Neural cell (in vitro differentiated cells): ENCODE measurements at regions not wholly inside any gene's neighbourhood (a gene's known extent, or its start where the extent isn't known, plus 50 kb on each side); places are given as distances from the start of the nearest gene placed in this dataset.

Experiments used
- H2AFZ ChIP-seq: fragments of 200-600, 300-800 bp; sonication (generic), shearing (Covaris generic); 2 replicates; pipeline ENCODE4 v1.6.0; 2014; ENCODE audit warnings: low read depth, mild to moderate bottlenecking, antibody characterized with exemption, low read length, moderate library complexity
- H3F3A ChIP-seq: fragments of 200-600 bp; shearing (Covaris generic); 2 replicates; pipeline ENCODE4 v1.6.1; 2016; ENCODE audit warnings: mild to moderate bottlenecking, moderate library complexity, mixed read lengths, antibody characterized with exemption, low read length; ENCODE audit not compliant: insufficient read depth, poor library complexity, severe bottlenecking
- H3K27ac ChIP-seq: fragments of 200-600, 300-800 bp; sonication (generic), shearing (Covaris generic); 2 replicates; pipeline ENCODE4 v1.5.1; 2014; ENCODE audit warnings: mild to moderate bottlenecking, low read length, moderate library complexity
- H3K27me3 ChIP-seq: fragments of 300-800, 200-600 bp; sonication (generic), shearing (Covaris generic); 2 replicates; pipeline ENCODE4 v1.6.0; 2014; ENCODE audit warnings: mild to moderate bottlenecking, low read depth, low read length, moderate library complexity; ENCODE audit not compliant: insufficient read depth
- H3K36me3 ChIP-seq: fragments of 300-800, 200-600 bp; sonication (generic), shearing (Covaris generic); 2 replicates; pipeline ENCODE4 v1.5.1; 2014; ENCODE audit warnings: mild to moderate bottlenecking, antibody characterized with exemption, low read length, moderate library complexity; ENCODE audit not compliant: insufficient read depth
- H3K4me2 ChIP-seq: fragments of 300-800, 200-600 bp; sonication (generic), shearing (Covaris generic); 2 replicates; pipeline ENCODE4 v1.6.0; 2014; ENCODE audit warnings: mild to moderate bottlenecking, low read length
- H3K4me3 ChIP-seq: fragments of 300-800, 200-600 bp; sonication (generic), shearing (Covaris generic); 2 replicates; pipeline ENCODE4 v1.5.1; 2014; ENCODE audit warnings: mild to moderate bottlenecking, low read length, moderate library complexity
- H3K79me2 ChIP-seq: fragments of 200-600 bp; shearing (Covaris generic); replicated peaks from 2 replicates; pipeline ENCODE4 v1.6.0; 2014; ENCODE audit warnings: mild to moderate bottlenecking, low read length, moderate library complexity; ENCODE audit not compliant: insufficient read depth
- H3K9ac ChIP-seq: fragments of 300-800, 200-600 bp; sonication (generic), shearing (Covaris generic); 2 replicates; pipeline ENCODE4 v1.6.1; 2016; ENCODE audit warnings: mild to moderate bottlenecking, low read length, mixed read lengths
- H3K9me2 ChIP-seq: fragments of 200-600 bp; shearing (Covaris generic); 2 replicates; pipeline ENCODE4 v1.6.1; 2016; ENCODE audit warnings: mild to moderate bottlenecking, low read length, mixed read lengths; ENCODE audit not compliant: insufficient read depth
- H3K9me3 ChIP-seq: fragments of 200-600, 300-800 bp; sonication (generic), shearing (Covaris generic); 2 replicates; pipeline ENCODE4 v1.6.1; 2016; ENCODE audit warnings: mild to moderate bottlenecking, mixed run types, low read length, moderate library complexity, mixed read lengths
- H4K20me1 ChIP-seq: fragments of 200-600 bp; shearing (Covaris generic); 2 replicates; pipeline ENCODE4 v1.6.1; 2016; ENCODE audit warnings: mild to moderate bottlenecking, mixed run types; ENCODE audit not compliant: insufficient read depth
- CTCF ChIP-seq: fragments of 450-650 bp; IDR thresholded peaks from 2 replicates; pipeline ENCODE4 v1.5.1; 2014; ENCODE audit warnings: antibody characterized with exemption, mild to moderate bottlenecking, moderate library complexity; ENCODE audit not compliant: poor library complexity, severe bottlenecking
- EP300 ChIP-seq: fragments of 450-650 bp; conservative IDR thresholded peaks from 2 replicates; pipeline ENCODE4 v1.6.1; 2014; ENCODE audit warnings: antibody characterized with exemption, mild to moderate bottlenecking, moderate library complexity; ENCODE audit not compliant: poor library complexity, severe bottlenecking
- EZH2 ChIP-seq: fragments of 200-600, 300-800 bp; shearing (Covaris generic), sonication (generic); IDR thresholded peaks from 2 replicates; pipeline ENCODE4 v1.6.1; 2014; ENCODE audit warnings: antibody characterized with exemption, low read length, borderline replicate concordance, mild to moderate bottlenecking; ENCODE audit not compliant: insufficient read depth, poor library complexity, severe bottlenecking
- MXI1 ChIP-seq: fragments of 450-650 bp; conservative IDR thresholded peaks from 2 replicates; pipeline ENCODE4 v1.6.1; 2014; ENCODE audit warnings: antibody characterized with exemption, mild to moderate bottlenecking; ENCODE audit not compliant: poor library complexity, severe bottlenecking
- POLR2AphosphoS5 ChIP-seq: IDR thresholded peaks from 2 replicates; pipeline ENCODE4 v1.6.1; 2012
- RAD21 ChIP-seq: fragments of 450-650 bp; conservative IDR thresholded peaks from 2 replicates; pipeline ENCODE4 v1.6.1; 2014; ENCODE audit warnings: antibody characterized with exemption, mild to moderate bottlenecking, moderate library complexity
- SMC3 ChIP-seq: fragments of 450-650 bp; conservative IDR thresholded peaks from 2 replicates; pipeline ENCODE4 v1.6.1; 2014; ENCODE audit warnings: antibody characterized with exemption, mild to moderate bottlenecking, moderate library complexity; ENCODE audit not compliant: poor library complexity
- TAF1 ChIP-seq: IDR thresholded peaks from 2 replicates; pipeline ENCODE4 v1.6.1; 2012; ENCODE audit warnings: low read depth
- TF ChIP-seq, protein P1 (sequence below): IDR thresholded peaks from 2 replicates; pipeline ENCODE4 v1.6.1; 2012; ENCODE audit warnings: borderline replicate concordance

DNA sequence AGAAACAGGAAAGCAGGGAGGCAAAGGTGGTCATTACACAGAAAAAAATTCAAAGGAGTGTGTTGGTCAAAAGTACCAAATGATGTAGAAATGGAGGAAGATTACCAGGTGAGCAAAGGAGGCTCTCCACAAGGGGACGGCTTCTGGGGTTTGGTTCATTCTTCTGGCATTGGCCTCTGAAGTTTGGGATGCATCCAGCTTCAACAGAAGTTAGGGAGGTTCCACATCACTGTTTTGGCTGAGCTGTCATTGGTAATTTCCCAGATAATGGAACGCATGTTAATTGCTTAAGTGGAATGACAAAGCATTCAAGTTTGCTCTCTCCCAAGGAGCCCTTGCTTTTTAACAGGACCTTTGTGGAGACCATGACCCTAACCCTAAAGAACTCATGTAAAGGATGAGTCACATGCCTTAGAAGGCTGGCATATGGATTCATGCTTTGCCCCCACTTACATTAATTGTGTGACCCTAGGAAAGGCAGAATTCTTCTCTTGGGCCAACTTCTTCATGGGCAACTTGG, 398.6 kb downstream of the GPAM start:
- Histone ChIP-seq H3K27ac (no peak overlapping the region), H4K20me1 (no peaks in the 10 kb centered on the region), H2AFZ (no peak overlapping the region), H3K36me3 (no peaks in the 10 kb centered on the region), H3K27me3 (no peaks in the 10 kb centered on the region), H3K4me2 (no peak overlapping the region), H3K9me3 (no peaks in the 10 kb centered on the region), H3F3A (no peaks in the 10 kb centered on the region), H3K4me3 (no peak overlapping the region), H3K9me2 (no peaks in the 10 kb centered on the region), H3K79me2 (no peaks in the 10 kb centered on the region), H3K9ac (no peak overlapping the region)
- TF ChIP-seq CTCF (no peak), TAF1 (no peak), EP300 (no peak), MXI1 (no peak), POLR2AphosphoS5 (no peak), SMC3 (no peak), RAD21 (no peak), EZH2 (no peak)
- TF ChIP-seq, protein P1, sequence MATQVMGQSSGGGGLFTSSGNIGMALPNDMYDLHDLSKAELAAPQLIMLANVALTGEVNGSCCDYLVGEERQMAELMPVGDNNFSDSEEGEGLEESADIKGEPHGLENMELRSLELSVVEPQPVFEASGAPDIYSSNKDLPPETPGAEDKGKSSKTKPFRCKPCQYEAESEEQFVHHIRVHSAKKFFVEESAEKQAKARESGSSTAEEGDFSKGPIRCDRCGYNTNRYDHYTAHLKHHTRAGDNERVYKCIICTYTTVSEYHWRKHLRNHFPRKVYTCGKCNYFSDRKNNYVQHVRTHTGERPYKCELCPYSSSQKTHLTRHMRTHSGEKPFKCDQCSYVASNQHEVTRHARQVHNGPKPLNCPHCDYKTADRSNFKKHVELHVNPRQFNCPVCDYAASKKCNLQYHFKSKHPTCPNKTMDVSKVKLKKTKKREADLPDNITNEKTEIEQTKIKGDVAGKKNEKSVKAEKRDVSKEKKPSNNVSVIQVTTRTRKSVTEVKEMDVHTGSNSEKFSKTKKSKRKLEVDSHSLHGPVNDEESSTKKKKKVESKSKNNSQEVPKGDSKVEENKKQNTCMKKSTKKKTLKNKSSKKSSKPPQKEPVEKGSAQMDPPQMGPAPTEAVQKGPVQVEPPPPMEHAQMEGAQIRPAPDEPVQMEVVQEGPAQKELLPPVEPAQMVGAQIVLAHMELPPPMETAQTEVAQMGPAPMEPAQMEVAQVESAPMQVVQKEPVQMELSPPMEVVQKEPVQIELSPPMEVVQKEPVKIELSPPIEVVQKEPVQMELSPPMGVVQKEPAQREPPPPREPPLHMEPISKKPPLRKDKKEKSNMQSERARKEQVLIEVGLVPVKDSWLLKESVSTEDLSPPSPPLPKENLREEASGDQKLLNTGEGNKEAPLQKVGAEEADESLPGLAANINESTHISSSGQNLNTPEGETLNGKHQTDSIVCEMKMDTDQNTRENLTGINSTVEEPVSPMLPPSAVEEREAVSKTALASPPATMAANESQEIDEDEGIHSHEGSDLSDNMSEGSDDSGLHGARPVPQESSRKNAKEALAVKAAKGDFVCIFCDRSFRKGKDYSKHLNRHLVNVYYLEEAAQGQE = no peak

DNA sequence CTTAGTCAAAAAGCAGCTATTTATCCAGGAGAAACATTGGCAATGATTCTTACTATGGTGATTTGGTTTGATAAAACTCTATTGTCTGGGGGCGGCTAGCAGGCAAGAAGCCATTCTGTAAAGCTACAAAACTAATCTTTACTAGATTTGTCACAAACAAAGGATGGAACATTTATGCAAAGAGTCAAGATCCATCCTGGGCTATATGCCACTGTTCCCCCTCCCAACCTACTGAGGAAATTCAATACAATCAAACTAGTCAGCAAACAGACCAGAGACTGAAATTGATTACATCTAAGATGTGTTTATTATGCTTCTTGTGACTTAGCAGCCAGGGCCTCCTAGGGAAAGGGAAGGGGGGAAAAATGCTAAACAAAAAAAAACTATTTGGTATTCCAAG, 397.6 kb downstream of the GPAM start:
- Histone ChIP-seq H3K79me2 (no peaks in the 10 kb centered on the region), H3K4me3 (no peak overlapping the region), H2AFZ (no peak overlapping the region), H3K27me3 (no peaks in the 10 kb centered on the region), H4K20me1 (no peaks in the 10 kb centered on the region), H3K9me2 (no peaks in the 10 kb centered on the region), H3K9me3 (no peaks in the 10 kb centered on the region), H3K4me2 (no peak overlapping the region), H3K9ac (no peak overlapping the region), H3F3A (no peaks in the 10 kb centered on the region), H3K27ac (no peak overlapping the region), H3K36me3 (no peaks in the 10 kb centered on the region)
- TF ChIP-seq, protein P1 = no peak
- no peak for TF ChIP-seq MXI1
- TF ChIP-seq CTCF = no peak
- TF ChIP-seq TAF1 = no peak
- TF ChIP-seq EZH2 = no peak
- TF ChIP-seq EP300 = no peak
- no peak for TF ChIP-seq POLR2AphosphoS5
- no peak for TF ChIP-seq SMC3
- no peak for TF ChIP-seq RAD21
